ENCODE measurements at regions not wholly inside any gene's neighbourhood (a gene's known extent, or its start where the extent isn't known, plus 50 kb on each side); places are given as distances from the start of the nearest gene placed in this dataset.

GRCh38 chrX:129116676-129117470, 406.4 kb downstream of the SMARCA1 start:
- no peak for DNase-seq (ENCODE audit: low spot score)
- no peak for TF ChIP-seq CTCF (IDR thresholded peaks at IDR 0.05; ENCODE audit: borderline replicate concordance, control extremely low read depth, extremely low read depth, insufficient read depth, missing control alignments)
- in situ Hi-C loops (cut with MboI; ENCODE audit: low sequenced_read_pairs, unreplicated experiment): no loop called here

GRCh38 chrX:129115935-129116334, 407.4 kb downstream of the SMARCA1 start:
- in situ Hi-C loops (cut with MboI; ENCODE audit: low sequenced_read_pairs, unreplicated experiment): no loop called here
- no peak for DNase-seq (ENCODE audit: low spot score)
- no peak for TF ChIP-seq CTCF (IDR thresholded peaks at IDR 0.05; ENCODE audit: borderline replicate concordance, control extremely low read depth, extremely low read depth, insufficient read depth, missing control alignments)

GRCh38 chrX:129115104-129115503, 408.2 kb downstream of the SMARCA1 start:
- peak; percentile 12 for TF ChIP-seq CTCF (IDR thresholded peaks at IDR 0.05; ENCODE audit: borderline replicate concordance, control extremely low read depth, extremely low read depth, insufficient read depth, missing control alignments)
- in situ Hi-C loops (cut with MboI; ENCODE audit: low sequenced_read_pairs, unreplicated experiment): no loop called here
- DNase-seq (ENCODE audit: low spot score): peak; percentile 11

GRCh38 chrX:129111081-129111798, 412.1 kb downstream of the SMARCA1 start:
- DNase-seq (ENCODE audit: low spot score): no peak
- no peak for TF ChIP-seq CTCF (IDR thresholded peaks at IDR 0.05; ENCODE audit: borderline replicate concordance, control extremely low read depth, extremely low read depth, insufficient read depth, missing control alignments)
- in situ Hi-C loops (cut with MboI; ENCODE audit: low sequenced_read_pairs, unreplicated experiment): no loop called here

GRCh38 chrX:129108936-129109335, 414.4 kb downstream of the SMARCA1 start:
- no peak for TF ChIP-seq CTCF (IDR thresholded peaks at IDR 0.05; ENCODE audit: borderline replicate concordance, control extremely low read depth, extremely low read depth, insufficient read depth, missing control alignments)
- no peak for DNase-seq (ENCODE audit: low spot score)
- in situ Hi-C loops (cut with MboI; ENCODE audit: low sequenced_read_pairs, unreplicated experiment): no loop called here

GRCh38 chrX:129099207-129099606, 424.1 kb downstream of the SMARCA1 start:
- no peak for DNase-seq (ENCODE audit: low spot score)
- TF ChIP-seq CTCF (IDR thresholded peaks at IDR 0.05; ENCODE audit: borderline replicate concordance, control extremely low read depth, extremely low read depth, insufficient read depth, missing control alignments): no peak
- in situ Hi-C loops (cut with MboI; ENCODE audit: low sequenced_read_pairs, unreplicated experiment): no loop called here

Data from GM13976 (cell line).